ENCODE measurements at regions not wholly inside any gene's neighbourhood (a gene's known extent, or its start where the extent isn't known, plus 50 kb on each side); places are given as distances from the start of the nearest gene placed in this dataset.

DNA sequence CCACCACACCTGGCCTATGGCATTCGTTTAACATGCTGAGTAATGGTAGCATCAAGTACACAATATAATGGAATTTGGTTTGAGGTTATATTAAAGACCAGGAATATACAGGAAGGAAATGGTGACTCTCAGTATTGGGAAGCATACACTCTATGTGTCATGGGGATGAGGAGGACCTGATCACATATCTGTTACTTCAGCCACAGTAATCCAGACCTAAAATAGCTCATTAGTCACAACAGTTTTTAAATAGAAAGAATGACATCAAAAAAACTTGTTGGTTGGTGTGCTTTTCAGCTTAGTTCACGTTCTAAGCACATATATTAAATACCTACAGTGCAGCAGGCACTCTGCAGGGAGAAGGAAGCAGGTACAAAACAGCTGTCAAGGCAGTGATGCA, 52.5 kb upstream of the ATP2C1 start:
- DNase-seq = no peak

DNA sequence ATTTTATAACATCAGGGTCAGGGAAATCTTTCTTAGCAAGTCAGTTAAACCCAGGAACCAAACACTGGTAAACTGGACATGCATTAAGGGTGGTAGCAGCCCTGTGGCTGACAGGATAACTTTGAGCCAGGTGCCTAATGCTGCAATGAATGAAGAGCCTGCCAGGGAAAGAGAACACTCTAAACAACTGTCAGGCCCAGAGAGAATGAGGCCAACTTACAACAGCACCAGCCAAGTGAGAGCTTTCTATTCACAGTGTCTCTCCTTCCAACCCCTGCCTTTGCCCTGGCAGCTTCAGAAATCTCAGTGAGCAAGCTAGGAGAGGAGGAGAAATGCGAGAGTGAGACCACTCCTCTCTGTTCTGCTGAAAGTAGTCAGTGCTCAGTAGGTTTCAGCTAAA, 50.4 kb upstream of the ATP2C1 start:
- DNase-seq = peak; percentile 71

Data from NCI-H1092 treated with DMSO at 0.1 percent for 48 hours (cell line).